HS-5 (cell line): ENCODE measurements at regions not wholly inside any gene's neighbourhood (a gene's known extent, or its start where the extent isn't known, plus 50 kb on each side); places are given as distances from the start of the nearest gene placed in this dataset.
A peak's percentile ranks its signal among the peaks of the same experiment; 100 is the strongest.
"Not testable (repeated sequence)": the region's sequence is repeated elsewhere in the genome, so short reads cannot be mapped to it uniquely, and the experiment has no call there.

Experiments used
- DNase-seq: peaks from one replicate; pipeline ENCODE4 v3.0.0-alpha.2; 2012; ENCODE audit warnings: low read depth

GRCh38 chr5:116778032-116778431, 203.4 kb upstream of the SEMA6A start:
- DNase-seq, result no peak

GRCh38 chr5:116773926-116774325, 199.3 kb upstream of the SEMA6A start:
- DNase-seq, result no peak

- no peak for DNase-seq
Measured at GRCh38 chr5:116772806-116773205, 198.2 kb upstream of the SEMA6A start.

- DNase-seq, result no peak
Measured at GRCh38 chr5:116772152-116772501, 197.5 kb upstream of the SEMA6A start.

GRCh38 chr5:116771466-116772151, 197.0 kb upstream of the SEMA6A start:
- DNase-seq, result no peak

DNA sequence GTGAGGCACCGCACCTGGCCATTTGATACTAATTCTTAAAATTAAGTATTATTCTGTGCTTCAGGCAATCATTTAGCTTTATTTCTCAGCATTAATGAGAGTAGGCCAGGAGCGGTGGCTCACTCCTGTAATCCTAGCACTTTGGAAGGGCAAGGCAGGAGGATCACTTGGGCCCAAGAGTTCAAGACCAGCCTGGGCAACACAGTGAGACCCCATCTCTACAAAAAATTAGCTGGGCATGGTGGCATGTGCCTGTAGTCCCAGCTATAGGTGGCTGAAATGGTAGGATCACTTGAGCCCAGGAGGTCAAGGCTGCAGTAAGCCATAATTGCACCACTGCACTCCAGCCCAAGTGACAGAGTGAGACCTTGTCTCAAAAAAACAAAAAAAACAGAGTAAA, 195.3 kb upstream of the SEMA6A start:
- not testable (repeated sequence) for DNase-seq

DNA sequence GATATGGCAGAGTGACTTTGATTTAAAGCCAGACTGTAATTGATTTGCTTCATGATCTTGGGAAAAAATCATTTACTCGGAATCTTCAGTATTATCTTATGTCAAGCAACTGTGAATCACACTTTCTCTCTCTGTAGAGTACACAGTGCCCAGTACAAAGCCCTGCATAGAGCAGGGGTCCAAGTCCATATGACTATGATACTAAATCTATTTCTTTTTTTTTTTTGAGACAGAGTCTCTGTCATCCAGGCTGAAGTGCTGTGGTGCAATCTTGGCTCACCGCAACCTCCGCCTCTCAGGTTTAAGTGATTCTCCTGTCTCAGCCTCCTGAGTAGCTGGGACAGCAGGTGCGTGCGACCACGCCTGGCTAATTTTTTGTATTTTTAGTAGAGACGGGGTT, 194.8 kb upstream of the SEMA6A start:
- no peak for DNase-seq

DNA sequence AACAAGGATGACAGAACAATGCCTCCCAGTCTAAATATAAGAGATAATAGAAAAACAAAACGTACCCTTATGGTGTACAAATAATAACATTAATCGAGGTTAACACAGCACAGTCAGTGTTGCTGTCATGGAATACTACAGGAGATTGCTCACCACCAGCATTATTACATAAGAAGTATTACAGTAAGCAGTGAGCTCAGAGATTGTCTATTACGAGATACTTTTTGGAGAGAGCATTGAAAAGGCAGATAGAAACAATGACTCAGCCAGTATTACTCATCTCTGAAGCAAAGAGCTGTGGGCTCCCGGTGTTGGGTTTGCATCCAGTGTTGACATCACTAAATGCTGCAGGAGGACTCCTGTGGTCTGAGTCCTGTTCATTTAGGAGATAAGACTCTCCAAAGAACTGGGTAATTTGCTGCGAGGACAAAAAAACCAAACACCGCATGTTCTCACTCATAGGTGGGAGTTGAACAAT, 191.9 kb upstream of the SEMA6A start:
- peak; percentile 56 for DNase-seq

DNA sequence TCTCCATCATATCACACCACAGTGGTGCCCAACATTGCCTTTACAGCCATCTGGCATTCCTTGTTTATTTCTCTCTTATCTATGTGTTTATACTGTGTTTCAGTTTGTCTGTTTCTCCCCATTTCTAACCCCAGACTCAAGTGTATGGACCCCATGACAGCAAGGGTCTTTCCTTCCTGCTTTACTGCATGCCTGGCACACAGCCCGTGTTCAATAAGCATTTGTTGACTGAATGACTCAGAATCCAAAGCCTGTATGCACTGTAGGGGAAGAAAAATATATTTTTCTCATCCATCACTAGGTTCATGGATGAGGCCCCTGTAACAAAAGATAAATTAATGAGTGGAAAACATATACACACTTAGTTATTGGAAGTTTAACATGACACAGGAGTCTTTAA, 190.8 kb upstream of the SEMA6A start:
- no peak for DNase-seq

DNA sequence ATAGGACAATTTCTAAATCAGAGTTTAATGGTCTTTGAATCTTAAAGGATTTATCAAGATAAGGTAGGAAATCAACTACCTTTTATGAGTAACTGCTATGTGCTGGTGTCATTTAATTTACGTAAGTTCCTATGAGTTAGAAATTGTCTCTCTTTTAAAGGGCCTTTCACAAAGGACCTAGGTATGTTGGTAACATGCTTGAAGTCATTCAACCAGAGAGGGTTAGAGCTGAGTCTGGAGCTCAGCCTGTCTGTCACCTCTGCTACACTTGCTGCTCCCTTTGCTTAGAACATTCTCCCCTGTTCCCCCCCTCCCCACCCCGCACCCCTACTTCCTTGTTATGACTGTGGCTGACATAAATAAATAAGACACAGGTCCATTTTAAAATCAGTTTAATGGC, 190.3 kb upstream of the SEMA6A start:
- no peak for DNase-seq

DNA sequence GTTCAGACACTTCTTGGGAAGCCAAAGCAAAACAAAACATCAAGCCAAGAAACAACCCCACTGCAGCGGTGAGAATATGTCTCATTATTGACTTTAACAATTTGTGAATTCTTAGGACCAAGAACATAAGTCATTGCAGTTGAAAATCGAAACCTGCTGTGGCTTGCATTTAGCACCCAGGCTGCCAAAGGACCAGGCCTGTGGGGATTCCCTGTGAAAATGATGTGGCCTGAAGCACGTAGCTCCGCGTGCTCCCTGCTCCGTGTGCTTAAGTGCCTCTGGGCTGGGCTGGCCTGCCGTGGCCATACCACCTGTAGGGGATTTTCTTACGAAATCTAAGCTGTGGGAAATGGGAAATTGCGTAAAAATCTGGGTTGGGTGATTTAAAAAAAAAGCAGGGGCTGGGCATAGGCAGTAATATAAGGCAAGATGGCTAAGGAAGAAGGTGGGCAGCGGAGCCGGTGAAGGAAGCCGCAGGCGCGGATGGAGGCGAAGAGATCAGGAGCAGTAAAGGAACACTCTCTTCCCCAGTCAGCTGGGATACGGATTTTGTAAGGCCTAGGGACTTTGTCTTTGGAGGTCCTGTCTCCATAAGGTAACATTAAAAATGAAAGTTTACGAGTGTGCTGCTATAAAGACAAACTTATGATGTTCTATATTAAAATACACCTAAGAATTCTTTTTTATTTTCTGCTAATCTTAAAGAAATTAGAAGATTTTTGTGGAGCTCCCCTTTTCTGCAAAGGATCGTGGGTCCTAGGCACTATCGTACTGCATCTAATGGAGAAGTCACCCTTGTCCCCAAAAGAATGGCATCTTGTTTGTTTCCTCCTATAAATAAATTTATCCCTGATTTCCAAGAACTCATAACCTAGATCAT, 189.6 kb upstream of the SEMA6A start:
- DNase-seq, result no peak

DNA sequence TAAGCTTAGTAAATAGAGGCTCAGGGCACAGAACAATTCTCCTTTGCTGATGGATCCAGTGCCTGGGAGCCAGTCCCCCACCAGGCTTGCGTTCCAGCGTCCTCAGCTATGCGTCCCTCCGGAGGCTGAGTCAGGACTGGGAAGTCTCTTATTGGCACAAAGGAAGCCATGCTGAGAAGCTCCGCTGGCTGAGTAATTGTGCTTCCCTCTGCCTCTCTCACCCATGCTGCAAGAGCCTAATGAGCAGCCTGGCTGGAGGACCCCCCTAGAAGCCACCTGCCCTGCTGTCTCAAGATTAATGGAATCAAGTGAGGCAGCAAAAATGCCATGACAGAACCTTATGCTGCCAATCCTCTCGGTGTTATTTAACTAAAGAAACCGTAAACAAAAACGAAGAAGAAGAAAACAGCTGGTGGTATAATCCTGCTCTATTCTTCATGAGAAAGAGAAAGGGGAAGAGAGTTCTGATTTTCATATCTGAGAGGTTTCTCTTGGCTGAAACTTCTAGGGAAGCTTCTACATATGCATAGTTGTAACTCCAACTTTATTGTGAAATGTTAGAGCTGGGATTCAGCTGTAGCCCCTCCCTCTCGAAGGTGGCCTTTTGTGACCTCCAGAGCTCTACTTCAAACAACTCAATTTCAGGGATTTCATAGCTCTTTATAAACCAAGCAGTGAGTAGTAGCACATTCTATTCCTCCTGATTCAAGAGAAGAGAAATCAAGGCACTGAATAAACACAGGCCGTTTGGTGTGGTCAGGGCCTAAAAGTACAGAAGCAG, 185.4 kb upstream of the SEMA6A start:
- no peak for DNase-seq

GRCh38 chr5:116757326-116757725, 182.7 kb upstream of the SEMA6A start:
- DNase-seq, result no peak

GRCh38 chr5:116756531-116756930, 181.9 kb upstream of the SEMA6A start:
- no peak for DNase-seq

GRCh38 chr5:116754556-116754955, 179.9 kb upstream of the SEMA6A start:
- no peak for DNase-seq

GRCh38 chr5:116751684-116752083, 177.1 kb upstream of the SEMA6A start:
- no peak for DNase-seq

DNA sequence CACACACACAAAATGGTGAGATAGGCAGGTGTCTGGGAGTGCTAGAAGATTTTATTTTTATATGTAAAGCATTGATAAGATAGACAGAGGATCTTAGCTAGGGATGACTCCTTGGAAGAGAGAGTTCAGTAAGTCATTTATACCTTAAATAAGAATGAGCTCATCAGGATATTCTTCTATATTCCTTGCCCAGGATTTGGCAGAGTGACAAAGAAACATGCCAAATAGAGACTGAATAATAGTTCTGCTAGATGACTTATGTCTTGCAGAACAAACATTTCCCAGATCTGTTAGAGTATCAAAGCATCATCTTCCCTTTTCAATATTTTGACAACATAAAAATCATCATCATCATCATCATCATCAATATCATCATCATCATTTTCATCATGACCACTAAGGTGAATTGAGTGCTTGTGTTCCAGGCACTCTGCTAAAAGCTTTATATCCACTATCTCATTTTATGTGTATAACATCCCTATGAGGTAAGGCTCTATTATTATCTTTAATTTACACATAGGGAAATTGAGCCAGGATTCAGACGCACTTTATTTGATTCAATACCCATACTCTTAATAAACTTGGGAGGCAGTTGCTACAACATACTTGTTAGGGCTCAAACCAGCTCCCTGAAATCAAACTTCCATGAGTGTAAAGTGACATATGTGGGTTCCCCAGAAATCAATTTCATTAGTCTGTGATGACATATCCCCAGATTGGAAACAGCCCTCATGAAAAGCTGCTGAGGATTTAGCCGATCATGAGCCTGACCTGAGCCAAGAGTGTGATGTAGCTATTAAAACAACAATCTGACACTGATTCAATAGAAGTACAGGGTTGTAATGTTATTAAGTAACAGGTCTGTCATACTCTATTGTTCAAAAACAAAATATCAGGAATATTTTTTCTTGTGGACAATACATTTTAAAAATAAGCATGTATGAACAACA, 176.3 kb upstream of the SEMA6A start:
- DNase-seq, result no peak

DNA sequence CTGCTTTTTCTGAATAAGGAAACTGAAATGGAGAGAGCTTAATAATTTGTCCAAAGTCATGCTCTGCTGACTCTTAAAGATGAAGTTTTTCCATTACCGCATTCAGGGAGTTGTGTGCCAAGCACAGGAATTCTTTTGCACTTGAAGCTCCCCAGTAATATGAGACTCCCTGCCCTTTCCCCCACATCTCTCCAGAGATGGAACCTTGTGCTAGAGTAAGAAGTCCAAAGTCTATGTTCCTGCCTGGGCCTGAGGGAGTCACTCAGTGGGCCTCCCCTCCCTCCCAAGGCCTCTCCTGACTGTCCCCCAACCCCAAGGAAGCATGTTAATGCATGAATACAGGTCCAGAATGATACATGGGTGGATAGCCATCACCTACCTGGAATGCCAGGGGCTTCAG, 173.3 kb upstream of the SEMA6A start:
- DNase-seq, result no peak

- no peak for DNase-seq
Measured at GRCh38 chr5:116746668-116747067, 172.0 kb upstream of the SEMA6A start.

GRCh38 chr5:116740771-116741170, 166.1 kb upstream of the SEMA6A start:
- no peak for DNase-seq

- no peak for DNase-seq
Measured at GRCh38 chr5:116739571-116739970, 164.9 kb upstream of the SEMA6A start.
